Brain pericyte (primary cell): ENCODE measurements at regions not wholly inside any gene's neighbourhood (a gene's known extent, or its start where the extent isn't known, plus 50 kb on each side); places are given as distances from the start of the nearest gene placed in this dataset.
"Not testable (repeated sequence)": the region's sequence is repeated elsewhere in the genome, so short reads cannot be mapped to it uniquely, and the experiment has no call there.

Source experiments
- DNase-seq: peaks from one replicate; pipeline ENCODE4 v3.0.0-alpha.2; 2012; ENCODE audit warnings: low read depth, low spot score

- no peak for DNase-seq
These were observed 74.9 kb downstream of the ALG10 start for GRCh38 chr12:34097213-34097612.

- no peak for DNase-seq
These were observed 83.2 kb downstream of the ALG10 start for GRCh38 chr12:34105392-34105933.

GRCh38 chr12:34106172-34106571 is 83.9 kb downstream of the ALG10 start:
- no peak for DNase-seq

- no peak for DNase-seq
These were observed 84.7 kb downstream of the ALG10 start for GRCh38 chr12:34107016-34107415.

GRCh38 chr12:34107781-34108404 is 85.6 kb downstream of the ALG10 start:
- no peak for DNase-seq

GRCh38 chr12:34108405-34108803 is 86.1 kb downstream of the ALG10 start:
- DNase-seq: no peak

- no peak for DNase-seq
These were observed 86.7 kb downstream of the ALG10 start for GRCh38 chr12:34108967-34109366.

GRCh38 chr12:34109390-34109789 is 87.1 kb downstream of the ALG10 start:
- no peak for DNase-seq

GRCh38 chr12:34109909-34110531 is 87.7 kb downstream of the ALG10 start:
- not testable (repeated sequence) for DNase-seq

GRCh38 chr12:34119366-34119765 is 97.1 kb downstream of the ALG10 start:
- no peak for DNase-seq

- DNase-seq: no peak
These were observed 99.1 kb downstream of the ALG10 start for GRCh38 chr12:34121360-34121759.

GRCh38 chr12:34123092-34123491 is 100.8 kb downstream of the ALG10 start:
- peak; percentile 6 for DNase-seq

GRCh38 chr12:34124608-34125007 is 102.3 kb downstream of the ALG10 start:
- no peak for DNase-seq

GRCh38 chr12:34126239-34126641 is 103.9 kb downstream of the ALG10 start:
- DNase-seq: no peak

- no peak for DNase-seq
These were observed 104.5 kb downstream of the ALG10 start for GRCh38 chr12:34126805-34127204.

GRCh38 chr12:34127379-34127778 is 105.1 kb downstream of the ALG10 start:
- DNase-seq: not testable (repeated sequence)

GRCh38 chr12:34142430-34142829 is 120.1 kb downstream of the ALG10 start:
- DNase-seq: no peak

GRCh38 chr12:34151019-34151418 is 128.7 kb downstream of the ALG10 start:
- no peak for DNase-seq

GRCh38 chr12:34163443-34163842 is 141.1 kb downstream of the ALG10 start:
- DNase-seq: no peak

GRCh38 chr12:34166427-34167060 is 144.2 kb downstream of the ALG10 start:
- DNase-seq: no peak

GRCh38 chr12:34168507-34168906 is 146.2 kb downstream of the ALG10 start:
- DNase-seq: not testable (repeated sequence)

GRCh38 chr12:34186492-34186891 is 164.2 kb downstream of the ALG10 start:
- no peak for DNase-seq

- no peak for DNase-seq
These were observed 166.7 kb downstream of the ALG10 start for GRCh38 chr12:34188974-34189373.
